ENCODE measurements at regions not wholly inside any gene's neighbourhood (a gene's known extent, or its start where the extent isn't known, plus 50 kb on each side); places are given as distances from the start of the nearest gene placed in this dataset.
"Not testable (repeated sequence)": the region's sequence is repeated elsewhere in the genome, so short reads cannot be mapped to it uniquely, and the experiment has no call there.

- Mint-ChIP-seq H3K27me3 (peaks cover 50% of the 10 kb centered on the region), H3K4me3 (no peak overlapping the region), H3K4me1 (peaks cover 2% of the 10 kb centered on the region), H3K27ac (no peak overlapping the region), H3K36me3 (no peaks in the 10 kb centered on the region), H3K9me3 (ENCODE audit: low read depth) (no peaks in the 10 kb centered on the region)
- DNase-seq, result no peak
- CTCF ChIA-PET, result interaction anchor here (1.2 to 2.3 kb wide), 4 partner anchors 14 to 325 kb away, joined by 3 to 9 read pairs (median 4); partner anchors contain the start of gene SFMBT2
- ATAC-seq, result no peak
Observed at GRCh38 chr10:7085147-7085912, 325.5 kb downstream of the SFMBT2 start.

GRCh38 chr10:7084280-7085005 is 326.4 kb downstream of the SFMBT2 start:
- Mint-ChIP-seq H3K9me3 (ENCODE audit: low read depth) (no peaks in the 10 kb centered on the region), H3K4me1 (no peaks in the 10 kb centered on the region), H3K4me3 (no peak overlapping the region), H3K36me3 (no peaks in the 10 kb centered on the region), H3K27ac (no peak overlapping the region), H3K27me3 (peaks cover 58% of the 10 kb centered on the region)
- no peak for DNase-seq
- CTCF ChIA-PET, result interaction anchor here (0.9 to 1.7 kb wide), 3 partner anchors 9 to 326 kb away, joined by 3 to 4 read pairs (median 3); partner anchors contain the start of gene SFMBT2
- ATAC-seq, result no peak

DNA sequence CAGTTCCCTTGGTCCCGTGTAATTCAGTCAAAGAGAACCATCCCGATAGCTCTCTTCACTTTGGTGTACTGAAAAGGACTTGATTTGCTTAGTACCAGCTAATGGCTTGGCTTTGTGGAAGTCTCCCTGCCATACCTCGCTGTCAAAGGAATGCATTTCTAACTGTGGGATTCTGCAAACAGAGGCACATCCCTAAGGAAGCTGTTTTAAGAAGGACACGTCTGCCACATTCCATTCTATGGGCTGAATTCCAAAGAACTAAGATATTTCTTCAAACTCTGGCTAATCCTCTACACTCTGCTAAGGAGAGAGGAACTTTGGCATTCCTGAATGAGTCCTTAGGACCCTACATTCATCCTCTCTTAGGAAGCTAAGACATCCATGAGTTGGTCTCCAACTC is 327.9 kb downstream of the SFMBT2 start:
- no peaks in the 10 kb centered on the region for H3K36me3 Mint-ChIP-seq
- H3K27ac Mint-ChIP-seq, result no peak overlapping the region
- H3K4me3 Mint-ChIP-seq, result no peak overlapping the region
- H3K9me3 Mint-ChIP-seq (ENCODE audit: low read depth), result no peaks in the 10 kb centered on the region
- CTCF ChIA-PET, result interaction anchor here (1.5 kb wide), 1 partner anchor 163 kb away, joined by 3 read pairs; no protein-coding TSS in a partner anchor
- no peaks in the 10 kb centered on the region for H3K4me1 Mint-ChIP-seq
- DNase-seq (no peak), ATAC-seq (no peak)
- peaks cover 64% of the 10 kb centered on the region for H3K27me3 Mint-ChIP-seq

GRCh38 chr10:7077880-7078279 is 333.0 kb downstream of the SFMBT2 start:
- ATAC-seq, result no peak
- CTCF ChIA-PET, result no interaction called here
- Mint-ChIP-seq H3K4me1 (no peaks in the 10 kb centered on the region), H3K4me3 (no peak overlapping the region), H3K27me3 (peaks cover 72% of the 10 kb centered on the region), H3K36me3 (no peaks in the 10 kb centered on the region), H3K9me3 (ENCODE audit: low read depth) (no peaks in the 10 kb centered on the region), H3K27ac (no peak overlapping the region)
- no peak for DNase-seq

- ATAC-seq, result no peak
- no peak overlapping the region for H3K4me3 Mint-ChIP-seq
- peaks cover 4% of the 10 kb centered on the region for H3K4me1 Mint-ChIP-seq
- no peaks in the 10 kb centered on the region for H3K36me3 Mint-ChIP-seq
- peaks cover 64% of the 10 kb centered on the region for H3K27me3 Mint-ChIP-seq
- H3K9me3 Mint-ChIP-seq (ENCODE audit: low read depth), result no peaks in the 10 kb centered on the region
- no peak overlapping the region for H3K27ac Mint-ChIP-seq
- CTCF ChIA-PET, result no interaction called here
- DNase-seq, result no peak
Observed at GRCh38 chr10:7075851-7076250, 335.0 kb downstream of the SFMBT2 start.

DNA sequence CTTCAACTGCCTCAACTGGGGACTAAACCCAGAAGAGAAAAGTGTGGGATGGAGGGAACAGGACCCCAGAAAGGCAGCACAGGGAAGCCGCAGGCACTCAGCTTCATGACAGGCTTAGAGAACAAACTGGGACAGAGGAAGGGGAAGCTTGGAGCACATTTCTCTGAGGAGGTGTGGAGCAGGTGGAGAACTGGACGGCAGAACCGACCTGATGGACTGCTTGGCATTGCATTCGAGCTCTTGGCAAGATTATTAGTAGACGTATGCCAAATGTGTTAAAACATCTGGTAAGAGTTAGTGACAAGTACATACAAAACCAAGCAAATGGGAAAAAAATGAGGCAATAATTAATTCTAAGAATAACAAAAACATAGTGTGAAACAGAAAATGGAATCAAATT is 335.7 kb downstream of the SFMBT2 start:
- peaks cover 57% of the 10 kb centered on the region for H3K27me3 Mint-ChIP-seq
- H3K4me1 Mint-ChIP-seq, result peaks cover 4% of the 10 kb centered on the region
- ATAC-seq (no peak), DNase-seq (no peak)
- no peak overlapping the region for H3K4me3 Mint-ChIP-seq
- H3K27ac Mint-ChIP-seq, result no peak overlapping the region
- CTCF ChIA-PET, result interaction anchor here (0.6 kb wide), 1 partner anchor 153 kb away, joined by 3 read pairs; no protein-coding TSS in a partner anchor
- H3K9me3 Mint-ChIP-seq (ENCODE audit: low read depth), result no peaks in the 10 kb centered on the region
- no peaks in the 10 kb centered on the region for H3K36me3 Mint-ChIP-seq

- ATAC-seq (no peak), DNase-seq (no peak)
- H3K36me3 Mint-ChIP-seq, result no peaks in the 10 kb centered on the region
- H3K4me1 Mint-ChIP-seq, result peaks cover 4% of the 10 kb centered on the region
- H3K4me3 Mint-ChIP-seq, result no peak overlapping the region
- CTCF ChIA-PET, result no interaction called here
- H3K27me3 Mint-ChIP-seq, result peaks cover 41% of the 10 kb centered on the region
- H3K9me3 Mint-ChIP-seq (ENCODE audit: low read depth), result no peaks in the 10 kb centered on the region
- H3K27ac Mint-ChIP-seq, result no peak overlapping the region
Observed at GRCh38 chr10:7071421-7071820, 339.4 kb downstream of the SFMBT2 start.

- peaks cover 4% of the 10 kb centered on the region for H3K4me1 Mint-ChIP-seq
- no peak overlapping the region for H3K4me3 Mint-ChIP-seq
- no peak for ATAC-seq
- H3K27ac Mint-ChIP-seq, result no peak overlapping the region
- H3K27me3 Mint-ChIP-seq, result peaks cover 38% of the 10 kb centered on the region
- CTCF ChIA-PET, result interaction anchor here (1.1 to 1.9 kb wide), 3 partner anchors 11 to 152 kb away, joined by 3 to 8 read pairs (median 6); no protein-coding TSS in a partner anchor
- no peaks in the 10 kb centered on the region for H3K36me3 Mint-ChIP-seq
- H3K9me3 Mint-ChIP-seq (ENCODE audit: low read depth), result no peaks in the 10 kb centered on the region
- no peak for DNase-seq
Observed at GRCh38 chr10:7070950-7071349, 339.9 kb downstream of the SFMBT2 start.

- Mint-ChIP-seq H3K4me3 (no peak overlapping the region), H3K4me1 (peaks cover 4% of the 10 kb centered on the region), H3K27me3 (peaks cover 28% of the 10 kb centered on the region), H3K27ac (no peak overlapping the region), H3K9me3 (ENCODE audit: low read depth) (no peaks in the 10 kb centered on the region), H3K36me3 (no peaks in the 10 kb centered on the region)
- CTCF ChIA-PET, result interaction anchor here (1.2 to 1.9 kb wide), 2 partner anchors 13 to 151 kb away, joined by 3 to 6 read pairs; no protein-coding TSS in a partner anchor
- ATAC-seq (no peak), DNase-seq (no peak)
Observed at GRCh38 chr10:7069706-7070105, 341.1 kb downstream of the SFMBT2 start.

GRCh38 chr10:7056216-7056615 is 354.6 kb downstream of the SFMBT2 start:
- ATAC-seq, result no peak
- H3K27me3 Mint-ChIP-seq, result no peaks in the 10 kb centered on the region
- CTCF ChIA-PET, result no interaction called here
- H3K27ac Mint-ChIP-seq, result no peak overlapping the region
- no peaks in the 10 kb centered on the region for H3K9me3 Mint-ChIP-seq (ENCODE audit: low read depth)
- no peaks in the 10 kb centered on the region for H3K4me1 Mint-ChIP-seq
- DNase-seq, result no peak
- peaks cover 3% of the 10 kb centered on the region for H3K36me3 Mint-ChIP-seq
- H3K4me3 Mint-ChIP-seq, result no peak overlapping the region

DNA sequence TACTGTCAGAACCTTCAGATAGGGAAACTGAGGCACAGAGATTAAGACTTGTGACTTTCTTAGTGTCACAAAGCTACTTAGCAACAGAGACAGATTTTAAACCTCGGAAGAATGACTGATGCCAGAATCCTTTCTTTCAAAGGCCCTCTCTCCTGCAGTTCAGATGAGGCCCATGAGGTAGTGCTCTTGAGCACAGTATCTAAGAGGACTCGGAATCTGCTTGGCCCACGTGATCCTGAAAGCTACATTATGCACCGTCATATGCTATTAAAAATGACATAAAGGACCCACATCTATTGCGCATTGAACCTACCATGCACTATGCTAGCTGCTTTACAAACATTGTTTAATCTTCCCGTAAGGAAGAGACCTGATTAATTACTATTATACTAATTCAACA is 355.9 kb downstream of the SFMBT2 start:
- no peaks in the 10 kb centered on the region for H3K27me3 Mint-ChIP-seq
- peaks cover 8% of the 10 kb centered on the region for H3K9me3 Mint-ChIP-seq (ENCODE audit: low read depth)
- peaks cover 9% of the 10 kb centered on the region for H3K36me3 Mint-ChIP-seq
- H3K27ac Mint-ChIP-seq, result no peak overlapping the region
- DNase-seq (no peak), ATAC-seq (no peak)
- CTCF ChIA-PET, result interaction anchor here (1.1 to 2.2 kb wide), 2 partner anchors 135 to 137 kb away, joined by 5 to 8 read pairs; no protein-coding TSS in a partner anchor
- H3K4me3 Mint-ChIP-seq, result no peak overlapping the region
- H3K4me1 Mint-ChIP-seq, result no peaks in the 10 kb centered on the region

DNA sequence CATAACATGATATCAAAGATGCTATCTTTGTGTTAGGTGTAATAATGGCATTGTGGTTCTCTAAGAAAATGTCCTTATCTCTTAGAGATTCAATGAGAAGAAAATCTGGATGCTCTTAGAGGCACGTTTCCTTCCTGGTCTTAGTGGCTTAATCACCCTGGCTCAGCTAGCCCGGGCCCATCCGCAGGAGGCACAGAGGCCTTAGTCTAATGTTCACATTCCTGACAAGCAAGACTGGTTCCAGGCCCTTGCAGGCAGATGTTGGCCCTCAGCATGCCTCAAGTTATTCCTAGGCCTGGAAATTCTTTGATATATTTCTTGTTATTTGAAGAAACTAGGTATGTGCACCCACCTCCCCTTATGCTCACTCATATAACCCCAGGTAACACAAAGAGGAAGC is 357.6 kb downstream of the SFMBT2 start:
- Mint-ChIP-seq H3K4me1 (peaks cover 1% of the 10 kb centered on the region), H3K27ac (no peak overlapping the region)

DNA sequence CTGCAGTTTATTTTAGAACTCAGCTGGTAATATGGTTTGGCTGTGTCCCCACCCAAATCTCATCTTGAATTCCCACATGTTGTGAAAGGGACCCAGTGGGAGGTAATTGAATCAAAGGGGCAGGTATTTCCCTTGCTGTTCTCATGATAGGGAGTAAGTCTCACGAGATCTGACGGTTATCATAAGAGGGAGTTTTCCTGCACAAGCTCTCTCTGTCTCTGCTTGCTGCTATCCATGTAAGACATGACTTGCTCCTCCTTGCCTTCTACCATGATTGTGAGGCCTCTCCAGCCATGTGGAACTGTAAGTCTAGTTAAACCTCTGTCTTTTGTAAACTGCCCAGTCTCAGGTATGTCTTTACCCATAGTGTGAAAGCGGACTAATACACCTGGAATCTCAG is 360.8 kb downstream of the SFMBT2 start:
- ATAC-seq, result not testable (repeated sequence)

More for the DNA sequence above, 357.6 kb downstream of the SFMBT2 start:
- peaks cover 12% of the 10 kb centered on the region for H3K9me3 Mint-ChIP-seq (ENCODE audit: low read depth)
- CTCF ChIA-PET, result no interaction called here
- DNase-seq (no peak), ATAC-seq (no peak)
- H3K36me3 Mint-ChIP-seq, result peaks cover 20% of the 10 kb centered on the region
- no peak overlapping the region for H3K4me3 Mint-ChIP-seq
- no peaks in the 10 kb centered on the region for H3K27me3 Mint-ChIP-seq

More for the DNA sequence above, 360.8 kb downstream of the SFMBT2 start:
- H3K27ac Mint-ChIP-seq, CTCF ChIA-PET, DNase-seq, H3K4me3 Mint-ChIP-seq, H3K27me3 Mint-ChIP-seq: not testable (repeated sequence)
- Mint-ChIP-seq H3K9me3 (ENCODE audit: low read depth) (peaks cover 14% of the 10 kb centered on the region), H3K4me1 (peaks cover 31% of the 10 kb centered on the region), H3K36me3 (peaks cover 28% of the 10 kb centered on the region)

Data from activated CD8-positive, alpha-beta memory T cell treated with anti-CD3 and anti-CD28 coated beads, Interleukin-2, amount 10 ng/mL, durations not matched to agents 7 days and 5 days (primary cell).